Fibroblast of skin of right biceps (primary cell): ENCODE measurements at regions not wholly inside any gene's neighbourhood (a gene's known extent, or its start where the extent isn't known, plus 50 kb on each side); places are given as distances from the start of the nearest gene placed in this dataset.

Experiments
- DNase-seq: peaks from one replicate; pipeline ENCODE4 v3.0.0-alpha.2; 2013

GRCh38 chr4:169807934-169808509, 50.3 kb upstream of the HPF1 start:
- DNase-seq = no peak
